C4-2B (cell line): ENCODE measurements at regions not wholly inside any gene's neighbourhood (a gene's known extent, or its start where the extent isn't known, plus 50 kb on each side); places are given as distances from the start of the nearest gene placed in this dataset.

Source experiments
- H3K27ac ChIP-seq: fragments of 450-650 bp; 2 replicates; pipeline ENCODE4 v1.5.1; 2017
- ZFX ChIP-seq: fragments of 450-650 bp; IDR thresholded peaks from 2 replicates; pipeline ENCODE4 v1.6.1; 2017
- TF ChIP-seq, protein P1 (sequence below): fragments of 450-650 bp; conservative IDR thresholded peaks from 2 replicates; pipeline ENCODE4 v1.5.1; 2017; ENCODE audit warnings: mild to moderate bottlenecking

DNA sequence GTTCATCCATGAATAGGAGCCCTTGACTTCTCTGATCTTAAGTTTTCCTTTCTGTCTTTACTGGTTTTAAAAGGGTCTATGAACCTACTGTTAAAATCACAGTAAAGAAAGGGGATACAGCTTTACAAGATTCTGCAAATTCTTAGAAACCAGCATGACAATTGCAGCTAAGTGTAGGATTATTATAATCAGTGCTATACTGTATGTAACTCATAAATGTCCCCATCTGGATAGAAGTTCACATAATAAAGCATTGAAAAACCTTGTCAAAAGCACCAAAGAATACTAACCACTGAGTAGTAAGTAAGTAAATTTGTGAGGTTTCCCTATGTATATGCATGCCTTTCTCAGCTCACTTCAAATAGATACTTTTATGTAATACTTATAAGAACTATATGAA lies 724.6 kb downstream of the CENPC start:
- no peak for TF ChIP-seq ZFX
- TF ChIP-seq, protein P1, sequence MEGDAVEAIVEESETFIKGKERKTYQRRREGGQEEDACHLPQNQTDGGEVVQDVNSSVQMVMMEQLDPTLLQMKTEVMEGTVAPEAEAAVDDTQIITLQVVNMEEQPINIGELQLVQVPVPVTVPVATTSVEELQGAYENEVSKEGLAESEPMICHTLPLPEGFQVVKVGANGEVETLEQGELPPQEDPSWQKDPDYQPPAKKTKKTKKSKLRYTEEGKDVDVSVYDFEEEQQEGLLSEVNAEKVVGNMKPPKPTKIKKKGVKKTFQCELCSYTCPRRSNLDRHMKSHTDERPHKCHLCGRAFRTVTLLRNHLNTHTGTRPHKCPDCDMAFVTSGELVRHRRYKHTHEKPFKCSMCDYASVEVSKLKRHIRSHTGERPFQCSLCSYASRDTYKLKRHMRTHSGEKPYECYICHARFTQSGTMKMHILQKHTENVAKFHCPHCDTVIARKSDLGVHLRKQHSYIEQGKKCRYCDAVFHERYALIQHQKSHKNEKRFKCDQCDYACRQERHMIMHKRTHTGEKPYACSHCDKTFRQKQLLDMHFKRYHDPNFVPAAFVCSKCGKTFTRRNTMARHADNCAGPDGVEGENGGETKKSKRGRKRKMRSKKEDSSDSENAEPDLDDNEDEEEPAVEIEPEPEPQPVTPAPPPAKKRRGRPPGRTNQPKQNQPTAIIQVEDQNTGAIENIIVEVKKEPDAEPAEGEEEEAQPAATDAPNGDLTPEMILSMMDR: no peak
- no peak overlapping the region for H3K27ac ChIP-seq

DNA sequence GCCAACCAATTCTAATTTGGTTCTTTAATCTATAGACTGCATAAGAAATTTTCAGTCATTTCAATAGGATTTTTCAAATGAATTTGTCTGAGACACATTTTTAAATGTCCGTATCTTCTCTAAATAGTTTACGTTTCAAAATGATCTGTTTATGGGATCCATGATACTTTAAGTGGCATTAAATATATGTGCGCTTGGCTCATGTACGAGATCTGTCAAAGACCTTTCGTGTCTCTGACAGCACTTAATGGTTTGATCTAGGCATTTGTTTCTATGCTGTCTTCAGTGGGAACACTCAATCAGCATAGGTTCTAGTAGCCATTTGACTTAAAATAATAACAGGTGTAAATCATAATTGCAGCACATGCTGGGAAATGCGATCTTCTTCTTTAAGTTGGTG lies 731.0 kb downstream of the CENPC start:
- no peak for TF ChIP-seq ZFX
- no peak overlapping the region for H3K27ac ChIP-seq

DNA sequence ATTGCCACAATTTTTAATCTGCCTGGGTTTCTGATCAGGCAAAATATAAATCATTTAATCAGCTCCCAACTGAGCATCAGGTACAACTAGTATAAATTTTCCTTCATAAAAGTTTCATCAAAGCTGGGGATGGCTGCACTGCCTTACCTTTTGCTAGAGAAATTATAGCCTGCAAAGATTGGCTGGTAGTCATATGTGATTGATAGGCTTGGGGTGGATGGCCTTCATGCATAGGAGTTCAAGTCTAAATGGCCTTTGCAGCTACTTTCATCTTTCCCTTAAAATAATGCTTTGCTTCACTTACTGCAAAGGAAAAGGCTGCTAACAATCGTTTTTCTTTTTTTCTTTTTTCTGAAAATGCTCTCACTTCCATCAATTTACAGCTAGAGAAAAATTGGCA lies 739.7 kb downstream of the CENPC start:
- H3K27ac ChIP-seq: no peak overlapping the region
- TF ChIP-seq, protein P1: no peak
- no peak for TF ChIP-seq ZFX

DNA sequence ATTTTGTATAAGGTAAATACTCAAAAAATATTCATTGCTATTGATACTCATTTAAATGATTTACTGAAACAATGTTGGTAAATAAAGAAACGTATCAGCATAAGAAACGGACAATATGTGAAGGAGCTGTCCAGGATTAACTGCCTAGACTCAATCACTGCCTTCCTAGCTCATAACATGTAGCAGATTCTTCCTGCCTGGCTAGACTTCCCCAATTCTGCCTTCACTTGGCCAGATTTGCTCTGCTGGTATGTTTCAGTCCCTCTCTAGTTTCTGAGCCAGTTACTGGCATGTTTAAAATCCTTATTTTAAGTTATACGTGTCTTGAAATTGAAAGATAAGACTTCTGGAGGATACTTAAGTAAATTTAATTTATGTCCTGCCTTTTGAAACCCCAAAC lies 740.3 kb downstream of the CENPC start:
- TF ChIP-seq ZFX: no peak
- TF ChIP-seq, protein P1: no peak

DNA sequence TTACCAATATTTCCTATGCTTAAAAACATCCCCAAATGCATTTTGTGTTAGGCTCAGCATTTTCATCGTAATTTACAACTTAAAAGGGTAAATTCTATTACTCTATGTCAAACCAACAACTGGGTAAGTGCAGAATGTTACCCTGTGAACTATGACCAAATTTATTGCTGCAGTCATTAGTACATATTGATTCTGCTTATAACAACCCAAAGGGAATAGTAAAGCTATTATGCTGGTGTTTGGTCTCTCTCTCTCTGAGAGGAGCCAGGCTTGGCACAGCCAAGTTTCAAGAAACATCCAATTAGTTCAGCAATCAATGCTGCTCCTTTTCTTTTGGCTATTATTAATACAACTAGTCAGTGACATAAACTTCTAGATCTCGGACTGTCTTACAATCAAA lies 747.7 kb downstream of the CENPC start:
- TF ChIP-seq, protein P1: no peak
- TF ChIP-seq ZFX: no peak
- no peak overlapping the region for H3K27ac ChIP-seq

More for the DNA sequence above, 740.3 kb downstream of the CENPC start:
- no peak overlapping the region for H3K27ac ChIP-seq

DNA sequence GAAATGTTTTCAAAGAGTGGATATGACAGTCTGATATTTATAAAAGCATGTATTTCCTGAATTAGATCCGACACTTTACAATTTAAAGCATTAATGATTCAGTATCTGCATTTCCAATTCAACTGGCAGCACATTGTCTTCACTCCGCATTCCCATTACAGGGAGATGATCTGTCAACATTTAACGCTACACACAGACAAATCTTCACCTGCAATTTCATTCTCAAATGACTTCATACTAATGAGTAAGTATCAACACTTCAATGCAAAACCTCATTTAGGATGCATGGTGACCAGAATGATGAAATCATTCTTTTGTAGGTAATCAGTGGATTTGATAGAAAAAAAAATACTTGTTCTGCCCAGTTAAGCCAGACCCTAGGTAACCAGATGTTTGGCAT lies 749.6 kb downstream of the CENPC start:
- H3K27ac ChIP-seq: no peak overlapping the region
- TF ChIP-seq, protein P1: no peak
- no peak for TF ChIP-seq ZFX

DNA sequence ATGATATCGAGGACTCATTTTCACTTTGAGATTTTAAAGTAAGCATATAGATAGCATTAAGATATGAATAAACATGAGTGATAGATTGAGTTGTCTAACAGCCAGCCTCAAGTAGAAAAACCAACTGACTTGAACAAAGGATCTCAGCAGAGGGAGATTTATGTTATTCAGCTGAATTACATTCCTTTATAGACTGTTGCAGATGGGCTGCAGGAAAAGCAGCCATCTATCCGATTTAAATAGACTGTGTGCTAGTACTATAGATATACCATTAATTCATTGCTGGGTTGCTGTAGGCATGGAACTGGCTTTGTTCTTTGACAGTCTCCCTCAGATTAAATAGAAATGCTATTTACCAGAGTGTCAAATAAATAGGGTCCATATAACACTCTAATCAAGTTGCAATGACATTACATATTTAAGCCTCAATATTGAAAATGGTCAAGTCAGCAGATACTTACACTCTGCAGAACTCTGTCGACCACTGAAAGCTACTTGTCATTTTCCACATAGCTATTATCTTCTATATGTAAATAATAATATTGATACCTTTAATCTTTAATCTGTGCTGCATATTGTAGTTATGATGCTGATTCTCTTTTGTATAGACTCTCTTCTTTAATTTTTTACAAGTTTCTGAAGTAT lies 750.8 kb downstream of the CENPC start:
- TF ChIP-seq, protein P1: no peak
- TF ChIP-seq ZFX: no peak
- H3K27ac ChIP-seq: no peak overlapping the region

DNA sequence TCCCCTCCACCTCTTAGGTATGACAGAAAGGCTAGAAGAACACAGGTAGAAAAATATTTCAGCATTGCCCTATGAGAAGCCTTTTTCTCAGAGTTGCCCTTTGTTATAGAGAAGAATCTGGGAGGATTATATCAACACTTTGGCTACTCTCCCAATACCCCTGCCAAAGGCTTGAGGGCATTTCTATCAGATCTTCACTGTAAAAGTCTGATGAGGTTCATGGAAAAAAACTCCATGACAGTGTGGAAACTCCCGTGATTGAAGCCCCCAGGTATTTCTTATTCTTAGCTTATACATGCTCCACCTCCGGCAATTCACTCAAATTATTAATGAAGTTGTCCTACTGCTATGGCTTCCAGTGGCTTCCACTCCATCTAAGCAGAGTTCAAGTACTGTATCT lies 753.6 kb downstream of the CENPC start:
- TF ChIP-seq ZFX: no peak
- TF ChIP-seq, protein P1: no peak
- H3K27ac ChIP-seq: no peak overlapping the region
